NCI-H748 (cell line): ENCODE measurements at regions not wholly inside any gene's neighbourhood (a gene's known extent, or its start where the extent isn't known, plus 50 kb on each side); places are given as distances from the start of the nearest gene placed in this dataset.

ENCODE experiments used
- DNase-seq: peaks from one replicate; lab custom pipeline; 2025; ENCODE audit not compliant: unreplicated experiment; lab: John Stamatoyannopoulos, UW

GRCh38 chr11:134613646-134614045, 201.6 kb upstream of the B3GAT1 start:
- no peak for DNase-seq

- no peak for DNase-seq
Observed at GRCh38 chr11:134612140-134613030, 200.3 kb upstream of the B3GAT1 start.

- DNase-seq = no peak
Observed at GRCh38 chr11:134611537-134611936, 199.5 kb upstream of the B3GAT1 start.

- no peak for DNase-seq
Observed at GRCh38 chr11:134610116-134610910, 198.3 kb upstream of the B3GAT1 start.

- no peak for DNase-seq
Observed at GRCh38 chr11:134609361-134610115, 197.5 kb upstream of the B3GAT1 start.

GRCh38 chr11:134607963-134608750, 196.1 kb upstream of the B3GAT1 start:
- peak; percentile 22 for DNase-seq

GRCh38 chr11:134606251-134606650, 194.2 kb upstream of the B3GAT1 start:
- no peak for DNase-seq

GRCh38 chr11:134604886-134605285, 192.8 kb upstream of the B3GAT1 start:
- no peak for DNase-seq

GRCh38 chr11:134599299-134599771, 187.3 kb upstream of the B3GAT1 start:
- DNase-seq = no peak

GRCh38 chr11:134598368-134598767, 186.3 kb upstream of the B3GAT1 start:
- DNase-seq = no peak

- DNase-seq = no peak
Observed at GRCh38 chr11:134597452-134597851, 185.4 kb upstream of the B3GAT1 start.

- no peak for DNase-seq
Observed at GRCh38 chr11:134596404-134596803, 184.4 kb upstream of the B3GAT1 start.

GRCh38 chr11:134592391-134592990, 180.4 kb upstream of the B3GAT1 start:
- peak; percentile 14 for DNase-seq

GRCh38 chr11:134591338-134591737, 179.3 kb upstream of the B3GAT1 start:
- DNase-seq = no peak

GRCh38 chr11:134589129-134589528, 177.1 kb upstream of the B3GAT1 start:
- DNase-seq = no peak

- DNase-seq = peak; percentile 69
Observed at GRCh38 chr11:134588460-134589110, 176.5 kb upstream of the B3GAT1 start.

- peak; percentile 22 for DNase-seq
Observed at GRCh38 chr11:134587345-134587744, 175.3 kb upstream of the B3GAT1 start.

- no peak for DNase-seq
Observed at GRCh38 chr11:134586726-134587125, 174.7 kb upstream of the B3GAT1 start.
